ENCODE measurements at regions not wholly inside any gene's neighbourhood (a gene's known extent, or its start where the extent isn't known, plus 50 kb on each side); places are given as distances from the start of the nearest gene placed in this dataset.

DNA sequence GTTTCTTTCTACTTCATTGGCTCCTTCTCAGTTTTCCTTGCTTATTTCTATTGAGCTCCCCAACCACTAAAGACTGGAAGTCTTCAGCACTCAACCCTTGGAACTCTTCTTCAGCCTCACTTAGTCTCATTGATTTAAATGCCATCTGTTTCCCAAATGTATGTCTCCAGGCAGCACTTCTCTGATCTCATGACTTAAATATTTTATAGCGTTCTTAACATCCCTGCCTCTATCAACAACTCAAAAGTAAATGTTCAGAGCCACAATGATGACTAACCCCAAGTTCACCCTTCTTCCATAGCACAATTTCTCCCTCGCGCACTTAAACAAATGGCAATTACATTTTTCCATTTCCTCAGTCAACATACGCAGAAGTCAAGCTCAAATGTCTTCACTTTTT, 1393.3 kb downstream of the ARAP2 start:
- Histone ChIP-seq H3K14ac (ENCODE audit: insufficient read depth, low read length) (no peak overlapping the region), H2BK15ac (ENCODE audit: low read depth, low read length) (no peak overlapping the region), H3K23me2 (ENCODE audit: insufficient read length, low read depth, low read length, poor library complexity, severe bottlenecking) (no peaks in the 10 kb centered on the region), H2BK20ac (ENCODE audit: low read depth, low read length, poor library complexity, severe bottlenecking) (no peak overlapping the region), H3K4ac (ENCODE audit: low read depth, low read length) (no peak overlapping the region), H2BK12ac (ENCODE audit: insufficient read length, low read depth, low read length) (no peak overlapping the region), H3K18ac (ENCODE audit: insufficient read length, low read depth, low read length) (no peak overlapping the region), H3K27me3 (ENCODE audit: insufficient read depth, low read length) (no peaks in the 10 kb centered on the region), H3K27ac (ENCODE audit: insufficient read length, low read depth, low read length) (no peak overlapping the region), H4K91ac (ENCODE audit: insufficient read length, low read depth, low read length) (no peak overlapping the region), H4K8ac (replicated peaks; ENCODE audit: insufficient read length, low read depth, low read length) (no peak overlapping the region), H3K56ac (ENCODE audit: insufficient read length, low read depth, low read length) (no peak overlapping the region), H2BK120ac (ENCODE audit: low read depth, low read length, poor library complexity, severe bottlenecking) (no peak overlapping the region), H2BK5ac (ENCODE audit: insufficient read length, low read length) (no peak overlapping the region), H4K5ac (ENCODE audit: insufficient read length, low read depth, low read length) (no peak overlapping the region), H3K4me1 (ENCODE audit: insufficient read depth, low read length) (no peaks in the 10 kb centered on the region), H3K9ac (ENCODE audit: extremely low read depth, insufficient read length, low read length) (no peak overlapping the region), H3K4me2 (ENCODE audit: insufficient read depth, insufficient read length, low read length) (no peak overlapping the region), H3K79me2 (ENCODE audit: insufficient read depth, low read length) (no peaks in the 10 kb centered on the region), H3K79me1 (ENCODE audit: insufficient read depth, low read depth, low read length, poor library complexity, severe bottlenecking) (no peaks in the 10 kb centered on the region), H3K9me3 (ENCODE audit: control insufficient read depth, low read depth, low read length) (no peaks in the 10 kb centered on the region), H2AFZ (ENCODE audit: low read length) (no peak overlapping the region), H3K23ac (ENCODE audit: insufficient read length, low read depth, low read length) (no peak overlapping the region), H2AK5ac (ENCODE audit: insufficient read length, low read length) (no peak overlapping the region), H3T11ph (ENCODE audit: low read length) (no peak overlapping the region), H4K20me1 (ENCODE audit: control insufficient read depth, insufficient read depth, insufficient read length) (no peaks in the 10 kb centered on the region)
- no peak overlapping the region for H3K4me3 Mint-ChIP-seq
- no peaks in the 10 kb centered on the region for H3K27me3 Mint-ChIP-seq (ENCODE audit: low read depth)
- TF ChIP-seq, protein P1, sequence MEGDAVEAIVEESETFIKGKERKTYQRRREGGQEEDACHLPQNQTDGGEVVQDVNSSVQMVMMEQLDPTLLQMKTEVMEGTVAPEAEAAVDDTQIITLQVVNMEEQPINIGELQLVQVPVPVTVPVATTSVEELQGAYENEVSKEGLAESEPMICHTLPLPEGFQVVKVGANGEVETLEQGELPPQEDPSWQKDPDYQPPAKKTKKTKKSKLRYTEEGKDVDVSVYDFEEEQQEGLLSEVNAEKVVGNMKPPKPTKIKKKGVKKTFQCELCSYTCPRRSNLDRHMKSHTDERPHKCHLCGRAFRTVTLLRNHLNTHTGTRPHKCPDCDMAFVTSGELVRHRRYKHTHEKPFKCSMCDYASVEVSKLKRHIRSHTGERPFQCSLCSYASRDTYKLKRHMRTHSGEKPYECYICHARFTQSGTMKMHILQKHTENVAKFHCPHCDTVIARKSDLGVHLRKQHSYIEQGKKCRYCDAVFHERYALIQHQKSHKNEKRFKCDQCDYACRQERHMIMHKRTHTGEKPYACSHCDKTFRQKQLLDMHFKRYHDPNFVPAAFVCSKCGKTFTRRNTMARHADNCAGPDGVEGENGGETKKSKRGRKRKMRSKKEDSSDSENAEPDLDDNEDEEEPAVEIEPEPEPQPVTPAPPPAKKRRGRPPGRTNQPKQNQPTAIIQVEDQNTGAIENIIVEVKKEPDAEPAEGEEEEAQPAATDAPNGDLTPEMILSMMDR (conservative IDR thresholded peaks at IDR 0.05): no peak
- H3K27ac Mint-ChIP-seq: no peak overlapping the region
- no peaks in the 10 kb centered on the region for H3K36me3 Mint-ChIP-seq (ENCODE audit: insufficient read depth in 1 of 3, low read depth in 3 of 3)
- no peaks in the 10 kb centered on the region for H3K4me1 Mint-ChIP-seq
- no peak for DNase-seq
- WGBS (ENCODE audit: extremely low coverage, insufficient read length, low lambda C conversion rate): no CpG with 5 or more reads among the region's 4 CpGs
- no peaks in the 10 kb centered on the region for H3K9me3 Mint-ChIP-seq

Measured in H9 (cell line).